ENCODE measurements at regions not wholly inside any gene's neighbourhood (a gene's known extent, or its start where the extent isn't known, plus 50 kb on each side); places are given as distances from the start of the nearest gene placed in this dataset.

DNA sequence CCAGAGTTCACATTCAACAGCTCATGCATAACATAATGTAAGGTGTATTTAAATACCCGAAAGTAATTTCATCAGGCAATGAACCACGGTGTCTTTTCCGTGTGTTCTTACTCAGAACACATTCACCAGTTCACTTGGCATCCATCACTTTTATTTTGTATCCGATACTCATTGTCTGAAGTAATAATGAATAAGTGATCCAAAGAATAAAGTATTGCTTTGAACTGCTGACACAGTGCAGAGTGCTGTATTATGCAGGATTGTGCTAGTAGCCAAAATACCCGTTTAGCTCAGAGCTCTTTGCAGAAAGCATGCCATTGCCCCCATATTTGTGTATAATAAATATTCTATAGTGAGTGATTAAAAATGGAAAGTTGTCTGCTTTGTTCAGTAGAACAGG, 460.9 kb upstream of the KCNMB2 start:
- H3K4me1 ChIP-seq, result no peaks in the 10 kb centered on the region
- intact Hi-C loops (cut with DNase I; ENCODE audit: low total_unique reads), result no loop called here
- H3K4me3 ChIP-seq, result no peak overlapping the region
- H3K27ac ChIP-seq, result no peak overlapping the region
- no peak for DNase-seq (ENCODE audit: low spot score in 2 of 2)
- no peaks in the 10 kb centered on the region for H3K27me3 ChIP-seq
- TF ChIP-seq POLR2A (IDR thresholded peaks at IDR 0.05) (no peak), CTCF (IDR thresholded peaks at IDR 0.05) (no peak), POLR2AphosphoS5 (IDR thresholded peaks at IDR 0.05) (no peak)
- H3K36me3 ChIP-seq, result no peaks in the 10 kb centered on the region
- H3K9me3 ChIP-seq, result no peaks in the 10 kb centered on the region

- Histone ChIP-seq H3K4me3 (no peak overlapping the region), H3K27me3 (no peaks in the 10 kb centered on the region)
Observed at GRCh38 chr3:178078953-178079352, 457.3 kb upstream of the KCNMB2 start.

GRCh38 chr3:178079966-178080365, 456.3 kb upstream of the KCNMB2 start:
- peaks cover 0 to 9% of the 10 kb centered on the region in 2 donors for H3K4me1 ChIP-seq
- no peak for DNase-seq (ENCODE audit: low spot score in 2 of 2)
- no peaks in the 10 kb centered on the region for H3K27me3 ChIP-seq
- intact Hi-C loops (cut with DNase I; ENCODE audit: low total_unique reads), result no loop called here
- peak overlapping the region in 1 of 2 donors; percentile 19 for H3K27ac ChIP-seq
- H3K4me3 ChIP-seq, result no peak overlapping the region
- no peaks in the 10 kb centered on the region for H3K9me3 ChIP-seq
- H3K36me3 ChIP-seq, result no peaks in the 10 kb centered on the region
- TF ChIP-seq CTCF (IDR thresholded peaks at IDR 0.05), result no peak
- TF ChIP-seq POLR2AphosphoS5 (IDR thresholded peaks at IDR 0.05), result no peak
- no peak for TF ChIP-seq POLR2A (IDR thresholded peaks at IDR 0.05)

More at GRCh38 chr3:178078953-178079352, 457.3 kb upstream of the KCNMB2 start:
- no peaks in the 10 kb centered on the region for H3K9me3 ChIP-seq
- intact Hi-C loops (cut with DNase I; ENCODE audit: low total_unique reads), result no loop called here
- H3K4me1 ChIP-seq, result no peaks in the 10 kb centered on the region
- H3K27ac ChIP-seq, result peak overlapping the region; percentile 33 to 62
- no peaks in the 10 kb centered on the region for H3K36me3 ChIP-seq
- TF ChIP-seq CTCF (IDR thresholded peaks at IDR 0.05) (no peak), POLR2AphosphoS5 (IDR thresholded peaks at IDR 0.05) (peak in 1 of 3 donors; percentile 51)
- DNase-seq (ENCODE audit: low spot score in 2 of 2), result peak in 1 of 2 donors; percentile 27

DNA sequence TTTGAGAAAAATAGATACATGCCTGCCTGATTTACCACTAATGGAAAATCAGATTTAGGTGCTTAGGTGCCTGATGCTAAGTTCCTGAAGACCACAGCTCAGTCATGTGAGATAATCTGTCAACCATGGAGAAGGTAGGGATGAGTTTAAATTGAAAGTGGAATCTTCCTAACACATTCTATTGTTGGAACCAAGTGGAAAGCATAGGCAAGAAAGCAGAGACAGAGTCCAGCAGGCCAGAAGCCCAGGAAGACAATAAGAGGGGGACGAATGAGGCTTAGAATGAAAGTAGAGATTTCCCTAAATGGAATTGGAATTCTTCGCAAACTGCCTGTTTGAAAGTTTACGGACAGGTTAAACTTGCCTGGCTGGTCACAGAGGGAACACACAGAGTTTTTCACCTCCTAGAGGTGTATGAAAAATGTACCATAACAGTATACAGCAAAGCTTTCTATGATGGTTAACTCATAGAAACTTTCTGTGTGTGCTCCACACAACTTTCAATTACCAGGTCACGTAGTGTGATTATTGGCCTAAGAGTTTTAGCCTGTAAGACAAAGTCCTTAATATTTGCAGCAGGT, 453.8 kb upstream of the KCNMB2 start:
- intact Hi-C loops (cut with DNase I; ENCODE audit: low total_unique reads), result no loop called here
- TF ChIP-seq POLR2A (IDR thresholded peaks at IDR 0.05) (no peak), CTCF (IDR thresholded peaks at IDR 0.05) (no peak), POLR2AphosphoS5 (IDR thresholded peaks at IDR 0.05) (no peak)
- H3K27ac ChIP-seq, result peak overlapping the region; percentile 62 to 80

DNA sequence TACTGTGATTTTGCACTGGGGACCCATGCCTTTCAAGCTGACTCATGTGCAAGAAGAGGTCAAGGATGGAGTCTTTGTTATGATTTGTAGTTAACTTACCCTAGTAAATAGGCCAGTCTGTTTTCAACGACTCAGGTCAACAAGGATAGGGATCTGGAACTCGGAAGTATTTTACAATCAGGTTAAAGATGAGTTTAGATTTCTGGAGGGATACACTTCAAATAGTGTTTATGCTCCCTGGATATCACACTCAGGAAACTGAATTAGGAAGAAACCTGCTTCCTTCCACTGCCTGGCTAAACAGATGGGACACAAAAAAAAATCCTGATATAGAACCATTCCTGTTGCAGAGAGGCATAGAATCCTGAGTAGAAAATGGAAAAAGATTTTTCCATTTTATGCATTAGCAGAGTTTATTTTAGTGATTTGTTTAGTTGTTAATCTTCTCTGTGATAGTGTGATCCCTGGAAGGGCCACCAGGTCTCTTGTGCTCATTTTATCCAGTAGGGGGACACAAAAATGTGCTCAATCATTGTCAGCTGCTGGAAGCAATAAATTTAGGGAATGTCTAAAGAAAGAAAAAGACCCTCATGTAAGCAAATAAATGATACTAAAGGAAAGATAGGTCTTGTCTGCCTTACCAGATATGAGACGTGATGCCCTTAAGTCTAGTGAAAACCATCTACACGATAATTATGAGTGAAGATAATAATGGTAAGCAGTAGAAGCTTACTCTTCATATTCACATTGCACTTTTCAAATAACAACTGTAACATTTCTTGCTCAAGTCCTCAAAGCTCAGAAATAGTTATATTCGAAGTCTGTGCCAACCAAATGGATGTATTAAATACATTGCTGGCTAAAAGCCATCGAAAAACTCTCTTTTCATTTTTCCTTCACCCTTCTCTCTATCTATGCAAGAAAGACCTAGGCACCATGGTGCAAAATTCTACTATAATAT, 452.1 kb upstream of the KCNMB2 start:
- peak overlapping the region; percentile 79 to 80 for H3K27ac ChIP-seq
- TF ChIP-seq POLR2AphosphoS5 (IDR thresholded peaks at IDR 0.05), result no peak
- peak in 2 of 3 donors; percentile 47 to 63 for TF ChIP-seq CTCF (IDR thresholded peaks at IDR 0.05)
- TF ChIP-seq POLR2A (IDR thresholded peaks at IDR 0.05), result no peak

More for the DNA sequence above, 453.8 kb upstream of the KCNMB2 start:
- DNase-seq (ENCODE audit: low spot score in 2 of 2), result no peak
- H3K4me3 ChIP-seq, result peak overlapping the region in 1 of 3 donors; percentile 6
- H3K9me3 ChIP-seq, result no peaks in the 10 kb centered on the region
- H3K4me1 ChIP-seq, result peaks cover 0 to 9% of the 10 kb centered on the region in 2 donors
- H3K27me3 ChIP-seq, result no peaks in the 10 kb centered on the region
- no peaks in the 10 kb centered on the region for H3K36me3 ChIP-seq

More for the DNA sequence above, 452.1 kb upstream of the KCNMB2 start:
- H3K4me1 ChIP-seq, result peaks cover 0 to 9% of the 10 kb centered on the region in 2 donors
- no peaks in the 10 kb centered on the region for H3K9me3 ChIP-seq
- no peaks in the 10 kb centered on the region for H3K36me3 ChIP-seq
- no peak overlapping the region for H3K4me3 ChIP-seq
- intact Hi-C loops (cut with DNase I; ENCODE audit: low total_unique reads), result no loop called here
- DNase-seq (ENCODE audit: low spot score in 2 of 2), result no peak
- H3K27me3 ChIP-seq, result no peaks in the 10 kb centered on the region

All from breast epithelium (tissue), 4 donors.